CD14-positive monocyte (primary cell): ENCODE measurements at regions not wholly inside any gene's neighbourhood (a gene's known extent, or its start where the extent isn't known, plus 50 kb on each side); places are given as distances from the start of the nearest gene placed in this dataset.

ENCODE experiments used
- DNase-seq, 3 donors: peaks; one replicate each; pipeline ENCODE4 v3.0.0-alpha.2; 2011 to 2022
- H2AFZ ChIP-seq: 2 replicates; pipeline ENCODE4 v1.6.0; 2012; ENCODE audit warnings: mild to moderate bottlenecking, low read depth, low read length, inconsistent platforms; ENCODE audit not compliant: insufficient read depth, poor library complexity, severe bottlenecking
- H3K27ac ChIP-seq, 2 donors: 1 replicate in 1 of 2; 2 replicates in 1 of 2; pipeline ENCODE4 v1.5.1; 2012 to 2013; ENCODE audit warnings: low read length in 2 of 2, control low read depth in 1 of 2, inconsistent platforms in 1 of 2, low read depth in 1 of 2, mild to moderate bottlenecking in 1 of 2
- H3K27me3 ChIP-seq, 2 donors: one replicate each; pipeline versions ENCODE4 v1.6.0 to v1.6.1; 2011 to 2013; ENCODE audit warnings: low read length in 2 of 2; ENCODE audit not compliant: control insufficient read depth in 2 of 2, insufficient read depth in 2 of 2
- H3K36me3 ChIP-seq, 2 donors: replicated peaks in 1 of 2; 1 replicate in 1 of 2; 2 replicates in 1 of 2; pipeline versions ENCODE4 v1.5.1 to v1.6.1; 2012 to 2013; ENCODE audit warnings: low read length in 2 of 2, control low read depth in 1 of 2, inconsistent platforms in 1 of 2, mild to moderate bottlenecking in 1 of 2; ENCODE audit not compliant: insufficient read depth in 2 of 2, control insufficient read depth in 1 of 2
- H3K4me1 ChIP-seq, 2 donors: 1 replicate in 1 of 2; 2 replicates in 1 of 2; pipeline versions ENCODE4 v1.5.1 to v1.6.1; 2012 to 2013; ENCODE audit warnings: low read length in 2 of 2, control low read depth in 1 of 2, inconsistent platforms in 1 of 2, mild to moderate bottlenecking in 1 of 2, moderate library complexity in 1 of 2; ENCODE audit not compliant: insufficient read depth in 2 of 2, control insufficient read depth in 1 of 2
- H3K4me2 ChIP-seq: replicated peaks from 2 replicates; pipeline ENCODE3; 2012; ENCODE audit warnings: low read length, moderate library complexity, mild to moderate bottlenecking; ENCODE audit not compliant: poor library complexity, severe bottlenecking; ENCODE audit errors: extremely low read depth
- H3K4me3 ChIP-seq, 3 experiments: fragments of 200-600 bp in 1 of 3; sonication (generic) in 1 of 3; replicated peaks in 1 of 3; 1 replicate in 2 of 3; 2 replicates in 1 of 3; pipeline ENCODE4 v1.5.1; 2011 to 2013; ENCODE audit warnings: low read length in 3 of 3, mild to moderate bottlenecking in 3 of 3, control low read depth in 2 of 3, low read depth in 2 of 3, inconsistent platforms in 1 of 3, moderate library complexity in 1 of 3
- H3K79me2 ChIP-seq: 2 replicates; pipeline ENCODE4 v1.6.0; 2012; ENCODE audit warnings: mild to moderate bottlenecking, control low read depth, inconsistent platforms, low read length, moderate library complexity; ENCODE audit not compliant: insufficient read depth
- H3K9ac ChIP-seq: 2 replicates; pipeline ENCODE4 v1.6.0; 2017; ENCODE audit warnings: low read length, mild to moderate bottlenecking; ENCODE audit not compliant: insufficient read depth, poor library complexity, severe bottlenecking
- H3K9me3 ChIP-seq, 2 donors: replicated peaks in 1 of 2; 1 replicate in 1 of 2; 2 replicates in 1 of 2; pipeline versions ENCODE4 v1.5.1 to v1.6.1; 2012 to 2013; ENCODE audit warnings: low read length in 2 of 2, control low read depth in 1 of 2; ENCODE audit not compliant: control insufficient read depth in 1 of 2, insufficient read depth in 1 of 2
- H4K20me1 ChIP-seq: 2 replicates; pipeline ENCODE4 v1.6.0; 2012; ENCODE audit warnings: mild to moderate bottlenecking, low read length, control low read depth, moderate library complexity; ENCODE audit not compliant: insufficient read depth
- H3K27ac Mint-ChIP-seq, 7 donors: one replicate each; pipeline ENCODE4 v1.8.0; 2020; ENCODE audit warnings: mild to moderate bottlenecking in 7 of 7, mixed read lengths in 7 of 7, moderate library complexity in 6 of 7, inconsistent platforms in 2 of 7
- H3K27me3 Mint-ChIP-seq, 3 donors: one replicate each; pipeline ENCODE4 v1.8.0; 2021 to 2022; ENCODE audit warnings: low read depth in 3 of 3, mild to moderate bottlenecking in 3 of 3, mixed read lengths in 3 of 3, moderate library complexity in 3 of 3, inconsistent platforms in 1 of 3
- H3K36me3 Mint-ChIP-seq, 2 donors: one replicate each; pipeline ENCODE4 v1.8.0; 2020; ENCODE audit warnings: mixed read lengths in 2 of 2, inconsistent platforms in 1 of 2, mild to moderate bottlenecking in 1 of 2
- H3K4me1 Mint-ChIP-seq: one replicate; pipeline ENCODE4 v1.8.0; 2020; ENCODE audit warnings: mild to moderate bottlenecking, mixed read lengths
- H3K4me3 Mint-ChIP-seq, 2 donors: one replicate each; pipeline ENCODE4 v1.8.0; 2020; ENCODE audit warnings: mild to moderate bottlenecking in 2 of 2, mixed read lengths in 2 of 2, moderate library complexity in 1 of 2
- H3K9me3 Mint-ChIP-seq, 7 donors: one replicate each; pipeline ENCODE4 v1.8.0; 2020 to 2022; ENCODE audit warnings: mixed read lengths in 7 of 7, mild to moderate bottlenecking in 6 of 7, moderate library complexity in 6 of 7, inconsistent platforms in 2 of 7
- CTCF ChIP-seq: fragments of 200-600 bp; IDR thresholded peaks from one replicate; pipeline ENCODE4 v1.8.0; 2022; ENCODE audit warnings: antibody characterized with exemption, mild to moderate bottlenecking
- WGBS: methylation state at CpG from one replicate; pipeline ENCODE4 v1.1.5; 2013; ENCODE audit warnings: missing lambda C conversion rate; ENCODE audit not compliant: insufficient coverage; 5-methylcytosine and 5-hydroxymethylcytosine counted together
- intact Hi-C, 2 donors: fragments of 100-400 bp; cut with micrococcal nuclease; formaldehyde crosslinking; loops; one replicate each; pipeline versions ENCODE4 v1.15.0 to v1.15.1; 2023

- 78% methylated on average over 1 of the region's 2 CpGs for WGBS
- intact Hi-C loops = no loop called here
- Histone ChIP-seq H3K4me2 (no peak overlapping the region), H3K4me3 (no peak overlapping the region), H3K9me3 (no peaks in the 10 kb centered on the region), H3K27ac (no peak overlapping the region), H3K27me3 (no peaks in the 10 kb centered on the region), H4K20me1 (no peaks in the 10 kb centered on the region), H3K36me3 (no peaks in the 10 kb centered on the region), H3K79me2 (no peaks in the 10 kb centered on the region), H2AFZ (no peak overlapping the region), H3K4me1 (no peaks in the 10 kb centered on the region), H3K9ac (no peak overlapping the region)
- Mint-ChIP-seq H3K9me3 (peaks cover 0 to 5% (median 0%) of the 10 kb centered on the region in 7 donors), H3K27me3 (no peaks in the 10 kb centered on the region), H3K27ac (no peak overlapping the region), H3K4me1 (no peaks in the 10 kb centered on the region), H3K4me3 (no peak overlapping the region), H3K36me3 (no peaks in the 10 kb centered on the region)
- no peak for DNase-seq
- TF ChIP-seq CTCF = no peak
Measured at GRCh38 chr5:29150840-29151239, 2042.6 kb upstream of the CDH6 start.

- Histone ChIP-seq H3K27ac (no peak overlapping the region), H4K20me1 (no peaks in the 10 kb centered on the region), H3K4me1 (no peaks in the 10 kb centered on the region), H3K27me3 (no peaks in the 10 kb centered on the region), H3K4me3 (no peak overlapping the region), H3K9ac (no peak overlapping the region), H3K79me2 (no peaks in the 10 kb centered on the region), H2AFZ (no peak overlapping the region), H3K9me3 (no peaks in the 10 kb centered on the region), H3K4me2 (no peak overlapping the region), H3K36me3 (no peaks in the 10 kb centered on the region)
- TF ChIP-seq CTCF = no peak
- no peaks in the 10 kb centered on the region for H3K36me3 Mint-ChIP-seq
- 43% methylated on average over 1 of the region's 2 CpGs for WGBS
- H3K4me1 Mint-ChIP-seq = no peaks in the 10 kb centered on the region
- H3K27ac Mint-ChIP-seq = no peak overlapping the region
- H3K9me3 Mint-ChIP-seq = peaks cover 0 to 4% (median 0%) of the 10 kb centered on the region in 7 donors
- H3K4me3 Mint-ChIP-seq = no peak overlapping the region
- no peak for DNase-seq
- H3K27me3 Mint-ChIP-seq = no peaks in the 10 kb centered on the region
- intact Hi-C loops = no loop called here
Measured at GRCh38 chr5:29148581-29148980, 2044.9 kb upstream of the CDH6 start.
